ENCODE measurements at regions not wholly inside any gene's neighbourhood (a gene's known extent, or its start where the extent isn't known, plus 50 kb on each side); places are given as distances from the start of the nearest gene placed in this dataset.

GRCh38 chr6:139965393-139965792 is 590.9 kb upstream of the CITED2 start:
- POLR2A ChIA-PET (ENCODE audit: low non-redundant PET) = no interaction called here
- H3K27me3 ChIP-seq (replicated peaks; ENCODE audit: insufficient read depth, low read depth, low read length, poor library complexity) = no peaks in the 10 kb centered on the region
- peak overlapping the region; percentile 31 for H3K27ac ChIP-seq (ENCODE audit: low read depth, low read length, poor library complexity, severe bottlenecking)
- H3K4me1 ChIP-seq (ENCODE audit: insufficient read depth, low read length, poor library complexity, severe bottlenecking) = peaks cover 29% of the 10 kb centered on the region
- CTCF ChIA-PET = no interaction called here
- H3K36me3 ChIP-seq (ENCODE audit: insufficient read depth, low read length, poor library complexity, severe bottlenecking) = no peaks in the 10 kb centered on the region
- DNase-seq (ENCODE audit: low spot score) = no peak
- BruUV-seq (replicated peaks) = no TSS peak
- TF ChIP-seq CTCF (conservative IDR thresholded peaks at IDR 0.05; ENCODE audit: low read depth, low read length) (no peak), EZH2 (IDR thresholded peaks at IDR 0.05; ENCODE audit: borderline replicate concordance, low read depth, low read length, poor library complexity, severe bottlenecking) (no peak)
- intact Hi-C loops (cut with micrococcal nuclease; ENCODE audit: unreplicated experiment) = no loop called here
- H3K4me3 ChIP-seq (ENCODE audit: low read depth, low read length, poor library complexity, severe bottlenecking) = no peak overlapping the region
- H3K9me3 ChIP-seq (ENCODE audit: low read depth, low read length, poor library complexity, severe bottlenecking) = peaks cover 3% of the 10 kb centered on the region

- Histone ChIP-seq H3K27ac (ENCODE audit: low read depth, low read length, poor library complexity, severe bottlenecking) (no peak overlapping the region), H3K27me3 (replicated peaks; ENCODE audit: insufficient read depth, low read depth, low read length, poor library complexity) (no peaks in the 10 kb centered on the region), H3K9me3 (ENCODE audit: low read depth, low read length, poor library complexity, severe bottlenecking) (peaks cover 3% of the 10 kb centered on the region), H3K36me3 (ENCODE audit: insufficient read depth, low read length, poor library complexity, severe bottlenecking) (no peaks in the 10 kb centered on the region), H3K4me3 (ENCODE audit: low read depth, low read length, poor library complexity, severe bottlenecking) (no peak overlapping the region), H3K4me1 (ENCODE audit: insufficient read depth, low read length, poor library complexity, severe bottlenecking) (peaks cover 29% of the 10 kb centered on the region)
- no peak for DNase-seq (ENCODE audit: low spot score)
- ChIA-PET POLR2A (ENCODE audit: low non-redundant PET) (no interaction called here), CTCF (no interaction called here)
- TF ChIP-seq CTCF (conservative IDR thresholded peaks at IDR 0.05; ENCODE audit: low read depth, low read length) = no peak
- no peak for TF ChIP-seq EZH2 (IDR thresholded peaks at IDR 0.05; ENCODE audit: borderline replicate concordance, low read depth, low read length, poor library complexity, severe bottlenecking)
- intact Hi-C loops (cut with micrococcal nuclease; ENCODE audit: unreplicated experiment) = no loop called here
- no TSS peak for BruUV-seq (replicated peaks)
Observed at GRCh38 chr6:139964737-139965136, 590.3 kb upstream of the CITED2 start.

- TF ChIP-seq EZH2 (IDR thresholded peaks at IDR 0.05; ENCODE audit: borderline replicate concordance, low read depth, low read length, poor library complexity, severe bottlenecking) (no peak), CTCF (conservative IDR thresholded peaks at IDR 0.05; ENCODE audit: low read depth, low read length) (no peak)
- BruUV-seq (replicated peaks) = no TSS peak
- H3K4me1 ChIP-seq (ENCODE audit: insufficient read depth, low read length, poor library complexity, severe bottlenecking) = peaks cover 29% of the 10 kb centered on the region
- no peak overlapping the region for H3K4me3 ChIP-seq (ENCODE audit: low read depth, low read length, poor library complexity, severe bottlenecking)
- ChIA-PET CTCF (no interaction called here), POLR2A (ENCODE audit: low non-redundant PET) (no interaction called here)
- peak; percentile 73 for DNase-seq (ENCODE audit: low spot score)
- no peaks in the 10 kb centered on the region for H3K27me3 ChIP-seq (replicated peaks; ENCODE audit: insufficient read depth, low read depth, low read length, poor library complexity)
- H3K27ac ChIP-seq (ENCODE audit: low read depth, low read length, poor library complexity, severe bottlenecking) = peak overlapping the region; percentile 46
- H3K36me3 ChIP-seq (ENCODE audit: insufficient read depth, low read length, poor library complexity, severe bottlenecking) = no peaks in the 10 kb centered on the region
- intact Hi-C loops (cut with micrococcal nuclease; ENCODE audit: unreplicated experiment) = no loop called here
- no peaks in the 10 kb centered on the region for H3K9me3 ChIP-seq (ENCODE audit: low read depth, low read length, poor library complexity, severe bottlenecking)
Observed at GRCh38 chr6:139962654-139963347, 588.4 kb upstream of the CITED2 start.

Measured in A673 (cell line).